H1 (cell line): ENCODE measurements at regions not wholly inside any gene's neighbourhood (a gene's known extent, or its start where the extent isn't known, plus 50 kb on each side); places are given as distances from the start of the nearest gene placed in this dataset.

Experiments
- CTCF ChIA-PET: fragments of 300-600 bp; sonication (Branson Sonifier 250); formaldehyde crosslinking; loops from one replicate; lab custom pipeline; 2021; ENCODE audit not compliant: partially characterized antibody; lab: Charles Lee
- POLR2A ChIA-PET: fragments of 300-600 bp; sonication (Branson Sonifier 250); formaldehyde crosslinking; loops from one replicate; lab custom pipeline; 2021; ENCODE audit warnings: inconsistent platforms; ENCODE audit not compliant: partially characterized antibody; lab: Charles Lee
- DNase-seq, 2 experiments: peaks; one replicate each; pipeline versions ENCODE4 v3.0.0 to v3.0.0-alpha.2; 2010 to 2022; ENCODE audit warnings: low spot score in 2 of 2, low read depth in 1 of 2, mixed read lengths in 1 of 2
- FAIRE-seq: peaks from 2 replicates; lab custom pipeline; 2011; peaks lifted over from hg19 to GRCh38; lab: Jason Lieb, UNC
- H2AFZ ChIP-seq: 2 replicates; pipeline ENCODE4 v1.8.1; 2012; ENCODE audit warnings: low read length, inconsistent platforms
- H2AK5ac ChIP-seq: 2 replicates; pipeline ENCODE4 v1.6.1; 2013; ENCODE audit warnings: low read depth, low read length
- H2BK120ac ChIP-seq: replicated peaks from 2 replicates; pipeline ENCODE3; 2013; ENCODE audit warnings: low read depth, low read length, inconsistent platforms
- H2BK12ac ChIP-seq: 2 replicates; pipeline ENCODE4 v1.6.1; 2013; ENCODE audit warnings: low read depth, low read length
- H2BK15ac ChIP-seq: 2 replicates; pipeline ENCODE4 v1.6.1; 2013; ENCODE audit warnings: low read length
- H2BK20ac ChIP-seq: 2 replicates; pipeline ENCODE4 v1.6.1; 2013; ENCODE audit warnings: low read length
- H2BK5ac ChIP-seq: 2 replicates; pipeline ENCODE4 v1.6.1; 2013; ENCODE audit warnings: low read depth, low read length
- H3K14ac ChIP-seq: 2 replicates; pipeline ENCODE4 v1.6.1; 2013; ENCODE audit warnings: inconsistent platforms; ENCODE audit not compliant: insufficient read length
- H3K18ac ChIP-seq: 2 replicates; pipeline ENCODE4 v1.6.1; 2013; ENCODE audit warnings: low read length; ENCODE audit errors: extremely low read depth
- H3K23ac ChIP-seq: 2 replicates; pipeline ENCODE4 v1.6.1; 2013; ENCODE audit warnings: inconsistent platforms; ENCODE audit not compliant: insufficient read length
- H3K23me2 ChIP-seq: 2 replicates; pipeline ENCODE4 v1.6.1; 2013; ENCODE audit warnings: low read depth, low read length
- H3K27ac ChIP-seq: 2 replicates; pipeline ENCODE4 v1.6.1; 2011; ENCODE audit warnings: low read depth, low read length, inconsistent platforms
- H3K27me3 ChIP-seq, 4 experiments: replicated peaks in 1 of 4; 1 replicate in 1 of 4; 2 replicates in 3 of 4; pipeline versions ENCODE4 v1.6.1 to v1.8.1; 2011 to 2013; ENCODE audit warnings: low read length in 3 of 4, mild to moderate bottlenecking in 3 of 4, inconsistent platforms in 2 of 4, mixed read lengths in 2 of 4, moderate library complexity in 1 of 4; ENCODE audit not compliant: control insufficient read depth in 3 of 4, insufficient read depth in 3 of 4; ENCODE audit errors: extremely low read depth in 1 of 4
- H3K36me3 ChIP-seq, 4 experiments: 2 replicates each; pipeline versions ENCODE4 v1.6.1 to v1.8.1; 2011 to 2013; ENCODE audit warnings: mild to moderate bottlenecking in 4 of 4, low read length in 3 of 4, moderate library complexity in 2 of 4, control low read depth in 1 of 4, inconsistent platforms in 1 of 4; ENCODE audit not compliant: insufficient read depth in 4 of 4, control insufficient read depth in 2 of 4
- H3K4ac ChIP-seq: replicated peaks from 2 replicates; pipeline ENCODE3; 2013; ENCODE audit warnings: low read length, low read depth, mixed read lengths, inconsistent platforms; ENCODE audit not compliant: insufficient read length
- H3K4me1 ChIP-seq, 4 experiments: replicated peaks in 1 of 4; 1 replicate in 1 of 4; 2 replicates in 3 of 4; pipeline versions ENCODE4 v1.6.1 to v1.8.1; 2011 to 2013; ENCODE audit warnings: low read length in 3 of 4, inconsistent platforms in 2 of 4, mixed read lengths in 1 of 4; ENCODE audit not compliant: insufficient read depth in 4 of 4, control insufficient read depth in 3 of 4
- H3K4me2 ChIP-seq, 2 experiments: 2 replicates each; pipeline versions ENCODE4 v1.6.1 to v1.8.1; 2011 to 2013; ENCODE audit warnings: low read depth in 2 of 2, low read length in 2 of 2, control low read depth in 1 of 2, inconsistent platforms in 1 of 2, mild to moderate bottlenecking in 1 of 2; ENCODE audit not compliant: insufficient read depth in 1 of 2
- H3K4me3 ChIP-seq, 4 experiments: fragments of 200-600, 300-600 bp in 1 of 4; sonication (generic), shearing (Covaris generic), sonication (Bioruptor Twin) in 1 of 4; 2 replicates each; pipeline versions ENCODE4 v1.5.1 to v1.8.1; 2011 to 2016; ENCODE audit warnings: low read length in 4 of 4, low read depth in 3 of 4, control low read depth in 2 of 4, inconsistent platforms in 2 of 4, mild to moderate bottlenecking in 2 of 4, mixed read lengths in 1 of 4, moderate library complexity in 1 of 4; ENCODE audit not compliant: insufficient read depth in 2 of 4; ENCODE audit errors: extremely low read depth in 1 of 4
- H3K56ac ChIP-seq: replicated peaks from 2 replicates; pipeline ENCODE3; 2013; ENCODE audit warnings: low read depth, mild to moderate bottlenecking, mixed read lengths, low read length, inconsistent platforms; ENCODE audit not compliant: insufficient read length
- H3K79me1 ChIP-seq: 2 replicates; pipeline ENCODE4 v1.6.1; 2013; ENCODE audit warnings: low read depth, low read length, control low read depth
- H3K79me2 ChIP-seq, 2 experiments: 2 replicates each; pipeline versions ENCODE4 v1.6.1 to v1.8.1; 2012 to 2013; ENCODE audit warnings: low read length in 2 of 2, mild to moderate bottlenecking in 2 of 2, inconsistent platforms in 1 of 2; ENCODE audit not compliant: insufficient read depth in 2 of 2, control insufficient read depth in 1 of 2
- H3K9ac ChIP-seq, 4 experiments: replicated peaks in 1 of 4; 1 replicate in 1 of 4; 2 replicates in 3 of 4; pipeline versions ENCODE4 v1.6.1 to v1.8.1; 2011 to 2013; ENCODE audit warnings: low read depth in 3 of 4, low read length in 3 of 4, control low read depth in 2 of 4, mild to moderate bottlenecking in 2 of 4, moderate library complexity in 2 of 4, inconsistent platforms in 1 of 4; ENCODE audit errors: extremely low read depth in 1 of 4
- H3K9me3 ChIP-seq, 2 experiments: 2 replicates each; pipeline versions ENCODE4 v1.6.1 to v1.8.1; 2012 to 2013; ENCODE audit warnings: mild to moderate bottlenecking in 2 of 2, moderate library complexity in 2 of 2, control low read depth in 1 of 2, inconsistent platforms in 1 of 2, low read depth in 1 of 2, low read length in 1 of 2, mixed read lengths in 1 of 2; ENCODE audit not compliant: insufficient read depth in 2 of 2
- H4K20me1 ChIP-seq, 2 experiments: replicated peaks in 1 of 2; 2 replicates each; pipeline versions ENCODE3 to v1.8.1; 2011 to 2013; ENCODE audit warnings: inconsistent platforms in 2 of 2, low read length in 2 of 2, mild to moderate bottlenecking in 1 of 2; ENCODE audit not compliant: insufficient read depth in 2 of 2, control insufficient read depth in 1 of 2
- H4K5ac ChIP-seq: 2 replicates; pipeline ENCODE4 v1.6.1; 2013; ENCODE audit warnings: low read length, low read depth, mixed read lengths, inconsistent platforms; ENCODE audit not compliant: insufficient read length
- H4K8ac ChIP-seq: 2 replicates; pipeline ENCODE4 v1.8.0; 2013; ENCODE audit warnings: mild to moderate bottlenecking, moderate library complexity, low read length, inconsistent platforms; ENCODE audit not compliant: insufficient read depth; ENCODE audit errors: extremely low read depth
- H4K91ac ChIP-seq: replicated peaks from 2 replicates; pipeline ENCODE3; 2013; ENCODE audit warnings: low read length, mixed read lengths, inconsistent platforms; ENCODE audit not compliant: insufficient read length
- ASH2L ChIP-seq: fragments of 200-600, 300-600 bp; sonication (generic); IDR thresholded peaks from one replicate; pipeline ENCODE4 v1.7.1; 2017; ENCODE audit warnings: low read length
- BACH1 ChIP-seq: IDR thresholded peaks from 2 replicates; pipeline ENCODE4 v1.6.1; 2012; ENCODE audit warnings: low read length, improper control_type of control experiment
- CBX5 ChIP-seq: fragments of 300-800, 300-1000 bp; sonication (generic); IDR thresholded peaks from 2 replicates; pipeline ENCODE4 v1.7.1; 2016; ENCODE audit warnings: antibody characterized with exemption, low read length, low read depth
- CHD1 ChIP-seq: IDR thresholded peaks from 2 replicates; pipeline ENCODE4 v1.6.1; 2012; ENCODE audit warnings: low read depth, low read length, improper control_type of control experiment
- EGR1 ChIP-seq: IDR thresholded peaks from 2 replicates; pipeline ENCODE4 v1.6.1; 2011; ENCODE audit warnings: low read depth, low read length, borderline replicate concordance
- NANOG ChIP-seq: IDR thresholded peaks from 2 replicates; pipeline ENCODE4 v1.6.1; 2011; ENCODE audit warnings: low read length, low read depth, mild to moderate bottlenecking, inconsistent platforms; ENCODE audit not compliant: insufficient read depth, poor library complexity, severe bottlenecking
- NRF1 ChIP-seq: IDR thresholded peaks from 2 replicates; pipeline ENCODE4 v1.6.1; 2011; ENCODE audit warnings: mild to moderate bottlenecking, low read depth, low read length, improper control_type of control experiment
- RAD21 ChIP-seq, 2 experiments: IDR thresholded peaks in 1 of 2; conservative IDR thresholded peaks in 1 of 2; 2 replicates each; pipeline ENCODE4 v1.6.1; 2011; ENCODE audit warnings: low read depth in 2 of 2, low read length in 2 of 2, improper control_type of control experiment in 1 of 2, inconsistent platforms in 1 of 2, mild to moderate bottlenecking in 1 of 2, moderate library complexity in 1 of 2
- RFX5 ChIP-seq: IDR thresholded peaks from 2 replicates; pipeline ENCODE4 v1.6.1; 2011; ENCODE audit warnings: low read depth, low read length, improper control_type of control experiment, borderline replicate concordance
- TCF12 ChIP-seq: IDR thresholded peaks from 2 replicates; pipeline ENCODE4 v1.6.1; 2011; ENCODE audit warnings: low read depth, mild to moderate bottlenecking, low read length
- WGBS, 2 experiments: shearing (Covaris generic) in 1 of 2; methylation state at CpG; one replicate each; pipeline versions ENCODE4 v1.1.6 to v1.1.7; 2013 to 2015; ENCODE audit warnings: low lambda C conversion rate in 2 of 2, mixed read lengths in 2 of 2, inconsistent platforms in 1 of 2, low coverage in 1 of 2, missing lambda C conversion rate in 1 of 2; ENCODE audit not compliant: insufficient replicate concordance in 2 of 2, insufficient coverage in 1 of 2, insufficient read length in 1 of 2; ENCODE audit errors: extremely low coverage in 1 of 2, missing lambda C conversion rate in 1 of 2; 5-methylcytosine and 5-hydroxymethylcytosine counted together

- H3K9me3 ChIP-seq, result no peaks in the 10 kb centered on the region
- FAIRE-seq, result no peak
- H2BK15ac ChIP-seq, result no peak overlapping the region
- no peaks in the 10 kb centered on the region for H4K20me1 ChIP-seq
- no peak overlapping the region for H3K56ac ChIP-seq
- H2AK5ac ChIP-seq, result no peak overlapping the region
- no peaks in the 10 kb centered on the region for H3K79me2 ChIP-seq
- no peak overlapping the region for H4K91ac ChIP-seq
- H4K5ac ChIP-seq, result no peak overlapping the region
- H4K8ac ChIP-seq, result no peak overlapping the region
- H3K27me3 ChIP-seq, result no peaks in the 10 kb centered on the region
- H2BK20ac ChIP-seq, result no peak overlapping the region
- H3K27ac ChIP-seq, result no peak overlapping the region
- ChIA-PET CTCF (no interaction called here), POLR2A (no interaction called here)
- H3K18ac ChIP-seq, result no peak overlapping the region
- no peak overlapping the region for H3K14ac ChIP-seq
- H3K4ac ChIP-seq, result no peak overlapping the region
- no peak overlapping the region for H3K23ac ChIP-seq
- H3K23me2 ChIP-seq, result no peaks in the 10 kb centered on the region
- no peak overlapping the region for H2AFZ ChIP-seq
- H3K9ac ChIP-seq, result no peak overlapping the region
- no peaks in the 10 kb centered on the region for H3K36me3 ChIP-seq
- H2BK120ac ChIP-seq, result no peak overlapping the region
- no peak overlapping the region for H3K4me2 ChIP-seq
- no peak overlapping the region for H3K4me3 ChIP-seq
- no peak overlapping the region for H2BK12ac ChIP-seq
- H3K4me1 ChIP-seq, result no peaks in the 10 kb centered on the region
- DNase-seq, result no peak
- H3K79me1 ChIP-seq, result no peaks in the 10 kb centered on the region
- WGBS, 2 experiments, result 87% methylated on average over 11 of the region's 11 CpGs; no CpG with 5 or more reads in 1 of the 2 experiments
- no peak overlapping the region for H2BK5ac ChIP-seq
- no peak for TF ChIP-seq ASH2L
- no peak for TF ChIP-seq RAD21 (IDR thresholded peaks at IDR 0.05 in 1 of 2, conservative IDR thresholded peaks at IDR 0.05 in 1 of 2; ENCODE audit: low read depth in 2 of 2, low read length in 2 of 2)
- no peak for TF ChIP-seq TCF12
- no peak for TF ChIP-seq RFX5
- no peak for TF ChIP-seq BACH1
- TF ChIP-seq CBX5, result no peak
- no peak for TF ChIP-seq EGR1
- TF ChIP-seq NRF1, result no peak
- TF ChIP-seq CHD1, result no peak
- no peak for TF ChIP-seq NANOG
Measured at GRCh38 chr10:44587488-44588318, 202.8 kb upstream of the CXCL12 start.
